CD4-positive, alpha-beta T cell treated with Interleukin-4 for 1 hour (primary cell): ENCODE measurements at regions not wholly inside any gene's neighbourhood (a gene's known extent, or its start where the extent isn't known, plus 50 kb on each side); places are given as distances from the start of the nearest gene placed in this dataset.

Experiments used
- DNase-seq, 2 donors: peaks; one replicate each; pipeline ENCODE4 v3.0.0-alpha.2; 2020 to 2022

DNA sequence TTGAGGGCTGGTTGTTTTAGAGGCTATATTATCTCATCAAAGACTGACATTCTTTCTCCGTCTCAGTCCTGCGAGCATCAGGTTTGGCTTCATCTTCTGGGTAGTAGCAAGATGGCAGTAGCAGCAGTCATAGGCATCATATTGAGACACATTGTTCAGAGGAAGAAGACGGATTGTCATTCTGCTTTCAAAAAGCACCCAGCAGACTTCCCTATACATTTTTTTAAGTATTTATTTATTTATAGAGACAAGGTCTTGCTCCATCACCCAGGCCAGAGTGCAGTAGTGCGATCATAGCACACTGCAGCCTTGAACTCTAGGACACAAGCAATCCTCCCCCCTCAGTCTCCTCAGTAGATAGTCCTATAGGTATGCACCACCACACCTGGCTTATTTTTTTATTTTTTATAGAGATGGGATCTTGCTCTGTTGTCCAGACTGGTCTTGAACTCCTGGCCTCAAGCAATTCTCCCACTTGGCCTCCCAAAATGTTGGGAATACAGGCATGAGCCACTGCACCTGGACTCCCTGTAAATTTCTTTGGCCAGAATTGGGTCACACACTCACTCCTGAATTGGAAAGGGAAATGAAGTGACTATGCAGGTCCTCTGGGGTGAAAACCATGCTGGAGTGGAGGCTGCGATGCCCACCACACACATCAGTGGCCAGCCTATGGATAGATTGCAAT lies 125.4 kb downstream of the SLC38A6 start:
- DNase-seq, result no peak

DNA sequence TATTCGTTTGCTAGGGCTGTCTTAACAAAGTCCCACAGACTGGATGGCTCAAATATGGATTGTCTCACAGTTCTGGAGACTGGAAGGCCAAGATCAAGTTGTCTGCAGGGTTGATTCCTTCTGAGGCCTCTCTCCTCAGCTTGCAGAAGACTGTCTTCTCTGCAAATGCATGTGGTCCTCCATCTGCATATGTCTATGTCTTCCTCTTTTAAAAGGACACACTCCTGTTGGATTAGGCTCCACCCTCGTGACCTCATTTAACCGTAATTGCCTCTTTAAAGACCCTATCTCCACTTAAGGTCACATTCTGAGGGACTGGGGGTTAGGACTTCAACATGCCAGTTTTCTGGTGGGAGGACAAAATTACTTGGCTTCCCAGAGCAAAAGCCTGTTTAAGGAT lies 123.3 kb downstream of the SLC38A6 start:
- no peak for DNase-seq

DNA sequence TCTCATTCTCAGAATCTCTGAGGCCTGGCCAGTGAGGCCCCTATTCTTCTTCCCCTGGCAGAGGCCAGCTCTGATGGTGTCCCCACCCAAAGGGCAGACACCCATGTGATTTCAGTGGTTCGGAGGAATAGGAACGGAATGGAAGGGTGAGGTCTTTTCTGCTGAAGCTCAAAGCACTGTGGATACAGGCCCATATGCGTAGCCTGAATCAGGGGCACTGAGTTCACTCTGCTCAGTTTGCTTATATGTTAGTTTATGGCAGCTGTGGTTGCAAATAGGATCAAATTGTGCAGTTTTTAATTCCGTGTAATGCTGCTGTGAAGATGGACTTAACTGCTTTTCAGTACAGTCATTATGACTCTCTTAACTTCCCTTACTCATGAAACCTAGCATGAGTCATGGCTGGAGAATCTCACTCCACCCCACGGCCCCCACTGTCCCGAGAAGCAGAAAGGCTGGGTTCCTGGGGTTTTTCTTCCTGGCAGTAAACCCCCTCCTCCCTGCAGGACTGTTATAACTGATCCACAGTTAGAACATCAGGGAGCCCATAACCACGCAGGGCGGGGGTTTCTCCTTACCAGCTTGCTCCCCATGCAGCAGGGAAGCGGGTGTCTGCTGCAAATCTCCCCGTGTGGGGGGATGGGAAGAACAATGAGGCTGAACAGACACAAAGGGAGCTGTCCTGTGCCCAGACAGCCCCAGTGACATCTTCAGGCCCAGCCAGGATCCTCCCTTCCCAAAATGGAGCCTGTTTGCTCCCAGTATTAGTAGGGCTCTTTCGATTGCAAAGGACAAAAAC lies 122.7 kb downstream of the SLC38A6 start:
- DNase-seq, result peak; percentile 9 to 78

DNA sequence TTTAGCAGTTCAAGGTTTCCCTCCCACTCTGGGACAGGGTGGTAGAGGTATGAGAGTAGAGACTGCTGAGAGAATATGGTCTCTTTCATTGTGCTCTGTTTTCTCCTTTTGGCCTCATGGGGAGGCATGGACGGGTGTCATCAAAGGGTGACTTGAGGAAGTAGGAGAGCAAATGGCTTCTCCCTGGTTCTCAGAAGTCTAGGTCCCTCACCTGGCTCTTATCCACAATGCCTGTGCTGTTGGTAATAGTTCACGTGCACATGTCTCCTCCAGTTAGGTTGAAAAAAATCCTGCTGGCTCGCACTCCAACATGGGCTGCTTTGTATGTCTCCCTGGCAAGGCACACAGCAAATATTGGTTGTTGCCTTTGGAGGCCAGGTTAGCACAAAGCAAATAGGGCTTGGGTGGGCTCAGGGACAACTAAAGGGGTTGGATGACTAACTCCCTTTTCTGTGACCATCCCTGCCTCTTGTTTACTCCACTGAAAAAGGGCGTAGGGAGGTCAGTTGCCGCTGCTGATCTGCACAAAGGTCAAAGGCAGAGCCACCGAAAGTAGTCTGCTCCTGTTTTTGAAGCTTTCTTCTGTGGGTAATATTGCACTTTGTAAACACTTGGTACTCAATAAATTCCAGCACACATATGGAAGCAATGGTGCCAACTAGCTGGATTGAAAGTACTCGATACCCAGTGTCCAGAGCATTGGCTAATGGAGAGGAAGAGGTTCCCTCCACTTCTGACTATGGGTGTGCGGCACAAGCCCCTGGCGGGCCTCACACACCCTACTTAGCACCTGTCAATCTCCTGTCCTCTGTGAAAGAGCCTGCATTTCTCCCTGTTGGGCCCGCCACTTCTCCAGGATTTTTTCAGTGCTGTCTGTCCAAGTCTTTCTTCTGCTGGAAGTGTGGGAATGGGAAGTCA lies 121.8 kb downstream of the SLC38A6 start:
- no peak for DNase-seq
